ENCODE measurements at regions not wholly inside any gene's neighbourhood (a gene's known extent, or its start where the extent isn't known, plus 50 kb on each side); places are given as distances from the start of the nearest gene placed in this dataset.

- Histone ChIP-seq H3K36me3 (no peaks in the 10 kb centered on the region), H3K27me3 (no peaks in the 10 kb centered on the region), H3K4me1 (no peaks in the 10 kb centered on the region), H3K4me3 (no peak overlapping the region), H3K9me3 (no peaks in the 10 kb centered on the region), H3K27ac (no peak overlapping the region)
- no peak for TF ChIP-seq POLR2A (IDR thresholded peaks at IDR 0.05)
- no peak for TF ChIP-seq POLR2AphosphoS5 (IDR thresholded peaks at IDR 0.05; ENCODE audit: insufficient read depth in 1 of 2, low read depth in 1 of 2)
- no peak for TF ChIP-seq CTCF (IDR thresholded peaks at IDR 0.05)
- intact Hi-C loops (cut with DNase I): no loop called here
- no peak for DNase-seq (ENCODE audit: extremely low spot score in 2 of 2)
Measured at GRCh38 chr20:52012079-52012478, 179.5 kb downstream of the ZFP64 start.

- no peak overlapping the region for H3K4me3 ChIP-seq
- no peaks in the 10 kb centered on the region for H3K4me1 ChIP-seq
- no peaks in the 10 kb centered on the region for H3K9me3 ChIP-seq
- no peaks in the 10 kb centered on the region for H3K36me3 ChIP-seq
- H3K27ac ChIP-seq: no peak overlapping the region
- no peaks in the 10 kb centered on the region for H3K27me3 ChIP-seq
- TF ChIP-seq POLR2A (IDR thresholded peaks at IDR 0.05) (no peak), CTCF (IDR thresholded peaks at IDR 0.05) (no peak), POLR2AphosphoS5 (IDR thresholded peaks at IDR 0.05; ENCODE audit: insufficient read depth in 1 of 2, low read depth in 1 of 2) (no peak)
- no peak for DNase-seq (ENCODE audit: extremely low spot score in 2 of 2)
- intact Hi-C loops (cut with DNase I): no loop called here
Measured at GRCh38 chr20:52011093-52011492, 180.5 kb downstream of the ZFP64 start.

- H3K4me3 ChIP-seq: no peak overlapping the region
- intact Hi-C loops (cut with DNase I): no loop called here
- DNase-seq (ENCODE audit: extremely low spot score in 2 of 2): no peak
- no peaks in the 10 kb centered on the region for H3K9me3 ChIP-seq
- no peaks in the 10 kb centered on the region for H3K27me3 ChIP-seq
- no peak overlapping the region for H3K27ac ChIP-seq
- H3K36me3 ChIP-seq: no peaks in the 10 kb centered on the region
- TF ChIP-seq POLR2A (IDR thresholded peaks at IDR 0.05) (no peak), CTCF (IDR thresholded peaks at IDR 0.05) (no peak), POLR2AphosphoS5 (IDR thresholded peaks at IDR 0.05; ENCODE audit: insufficient read depth in 1 of 2, low read depth in 1 of 2) (no peak)
- H3K4me1 ChIP-seq: no peaks in the 10 kb centered on the region
Measured at GRCh38 chr20:52010541-52010940, 181.0 kb downstream of the ZFP64 start.

- intact Hi-C loops (cut with DNase I): no loop called here
- no peak overlapping the region for H3K27ac ChIP-seq
- no peak overlapping the region for H3K4me3 ChIP-seq
- TF ChIP-seq POLR2A (IDR thresholded peaks at IDR 0.05) (no peak), CTCF (IDR thresholded peaks at IDR 0.05) (no peak), POLR2AphosphoS5 (IDR thresholded peaks at IDR 0.05; ENCODE audit: insufficient read depth in 1 of 2, low read depth in 1 of 2) (no peak)
- no peaks in the 10 kb centered on the region for H3K4me1 ChIP-seq
- H3K9me3 ChIP-seq: no peaks in the 10 kb centered on the region
- no peak for DNase-seq (ENCODE audit: extremely low spot score in 2 of 2)
- H3K36me3 ChIP-seq: no peaks in the 10 kb centered on the region
- no peaks in the 10 kb centered on the region for H3K27me3 ChIP-seq
Measured at GRCh38 chr20:52008874-52009273, 182.7 kb downstream of the ZFP64 start.

GRCh38 chr20:52004715-52005114 lies 186.9 kb downstream of the ZFP64 start:
- DNase-seq (ENCODE audit: extremely low spot score in 2 of 2): no peak
- H3K27ac ChIP-seq: no peak overlapping the region
- H3K36me3 ChIP-seq: no peaks in the 10 kb centered on the region
- H3K4me3 ChIP-seq: no peak overlapping the region
- H3K27me3 ChIP-seq: no peaks in the 10 kb centered on the region
- no peaks in the 10 kb centered on the region for H3K9me3 ChIP-seq
- intact Hi-C loops (cut with DNase I): no loop called here
- H3K4me1 ChIP-seq: no peaks in the 10 kb centered on the region
- TF ChIP-seq CTCF (IDR thresholded peaks at IDR 0.05) (no peak), POLR2AphosphoS5 (IDR thresholded peaks at IDR 0.05; ENCODE audit: insufficient read depth in 1 of 2, low read depth in 1 of 2) (no peak)
